ENCODE measurements at regions not wholly inside any gene's neighbourhood (a gene's known extent, or its start where the extent isn't known, plus 50 kb on each side); places are given as distances from the start of the nearest gene placed in this dataset.

- no peaks in the 10 kb centered on the region for H3K79me2 ChIP-seq (ENCODE audit: control insufficient read depth, insufficient read depth, low read length)
- no peak overlapping the region for H2AFZ ChIP-seq (ENCODE audit: low read depth, low read length)
- no TSS peak for BruUV-seq (replicated peaks)
- H3K9ac ChIP-seq (replicated peaks; ENCODE audit: extremely low read depth, insufficient read depth, low read length): no peak overlapping the region
- DNase-seq (ENCODE audit: low read depth, low spot score) (no peak), FAIRE-seq (no peak)
- H4K20me1 ChIP-seq (replicated peaks; ENCODE audit: control insufficient read depth, extremely low read depth, insufficient read depth, low read length): no peaks in the 10 kb centered on the region
- H3K4me2 ChIP-seq (ENCODE audit: insufficient read depth, low read length): no peak overlapping the region
- no peak overlapping the region for H3K27ac ChIP-seq (ENCODE audit: insufficient read depth, low read depth, low read length)
- H3K36me3 ChIP-seq (ENCODE audit: control insufficient read depth in 2 of 2, extremely low read depth in 1 of 2, insufficient read depth in 2 of 2, low read length in 2 of 2): no peaks in the 10 kb centered on the region
- H3K4me1 ChIP-seq (ENCODE audit: control insufficient read depth, extremely low read depth, insufficient read depth, low read length): no peaks in the 10 kb centered on the region
- H3K4me3 ChIP-seq (replicated peaks in 1 of 3; ENCODE audit: insufficient read depth in 1 of 3, low read depth in 1 of 3, low read length in 3 of 3): no peak overlapping the region
- intact Hi-C loops (cut with micrococcal nuclease): no loop called here
- TF ChIP-seq GATA2 (IDR thresholded peaks at IDR 0.05; ENCODE audit: insufficient read depth, insufficient read length, low read depth, low read length) (no peak), JUN (IDR thresholded peaks at IDR 0.05; ENCODE audit: borderline replicate concordance, insufficient read depth, insufficient read length, low read depth) (no peak), MYC (IDR thresholded peaks at IDR 0.05; ENCODE audit: low read depth, low read length) (no peak), POLR2A (IDR thresholded peaks at IDR 0.05; ENCODE audit: low read depth, low read length) (no peak), MAX (IDR thresholded peaks at IDR 0.05; ENCODE audit: insufficient read depth, insufficient read length) (no peak), POLR2AphosphoS5 (IDR thresholded peaks at IDR 0.05; ENCODE audit: insufficient read depth, low read depth, low read length) (no peak), CTCF (IDR thresholded peaks at IDR 0.05; ENCODE audit: extremely low read depth in 1 of 2, insufficient read depth in 1 of 2, low read depth in 1 of 2, low read length in 2 of 2) (no peak), FOS (IDR thresholded peaks at IDR 0.05; ENCODE audit: borderline replicate concordance, insufficient read depth, low read length) (no peak), EZH2 (IDR thresholded peaks at IDR 0.05; ENCODE audit: borderline replicate concordance, low read depth, low read length, severe bottlenecking) (no peak)
- H3K9me1 ChIP-seq (replicated peaks; ENCODE audit: control insufficient read depth, extremely low read depth, insufficient read depth, low read length): no peaks in the 10 kb centered on the region
- CTCF ChIA-PET: no interaction called here
- dilution Hi-C loops (cut with MboI; ENCODE audit: extremely low pct_ligation_motif_present, low sequenced_read_pairs): no loop called here
- POLR2A ChIA-PET: interaction anchor here (0.5 kb wide), 1 partner anchor 11 kb away, joined by 3 read pairs; no protein-coding TSS in a partner anchor
- no peaks in the 10 kb centered on the region for H3K27me3 ChIP-seq (ENCODE audit: control insufficient read depth in 2 of 2, insufficient read depth in 2 of 2, low read length in 2 of 2)
- H3K9me3 ChIP-seq (replicated peaks; ENCODE audit: control insufficient read depth, insufficient read depth, low read length): no peaks in the 10 kb centered on the region
Observed at GRCh38 chr17:72315122-72315913, 194.5 kb downstream of the SOX9 start.
